HepG2 (cell line): ENCODE measurements at regions not wholly inside any gene's neighbourhood (a gene's known extent, or its start where the extent isn't known, plus 50 kb on each side); places are given as distances from the start of the nearest gene placed in this dataset.
A peak's percentile ranks its signal among the peaks of the same experiment; 100 is the strongest.

ENCODE experiments used
- ATAC-seq: fragments of 200-7000 bp; cut with Tn5 transposase; 3 replicates; pipeline ENCODE4 v1.9.1; 2020; ENCODE audit warnings: mild to moderate bottlenecking, moderate library complexity
- BruUV-seq: library from RNA; stranded (reverse); fragments of 400-500 nt; replicated peaks from 2 replicates; lab custom pipeline; 2021; lab: Mats Ljungman, UMichigan
- CTCF ChIA-PET: fragments of 300-600 bp; formaldehyde crosslinking; extraction: SDS; loops from one replicate; lab custom pipeline; 2021; ENCODE audit warnings: low total read pairs, inconsistent platforms, low intra/inter-chr PET ratio; lab: Yijun Ruan, JAX
- POLR2A ChIA-PET: fragments of 350-600 bp; sonication (Branson Sonifier 250); formaldehyde crosslinking; loops from one replicate; lab custom pipeline; 2020; ENCODE audit warnings: antibody characterized with exemption, inconsistent platforms; lab: Yijun Ruan, JAX
- DNase-seq: peaks from one replicate; pipeline ENCODE4 v3.0.0-alpha.2; 2015; ENCODE audit warnings: low spot score
- FAIRE-seq: peaks from 3 replicates; lab custom pipeline; 2011; peaks lifted over from hg19 to GRCh38; lab: Jason Lieb, UNC
- H2AFZ ChIP-seq: one replicate; pipeline ENCODE4 v1.6.1; 2011; ENCODE audit warnings: low read length, inconsistent platforms
- H3K27ac ChIP-seq: fragments of 300-600 bp; 3 replicates; pipeline ENCODE4 v1.8.0; 2011; ENCODE audit warnings: mixed run types, mild to moderate bottlenecking, mixed read lengths, low read length, inconsistent platforms; ENCODE audit not compliant: insufficient read depth; ENCODE audit errors: extremely low read length
- H3K27me3 ChIP-seq, 2 experiments: fragments of 200-600 bp in 1 of 2; 2 replicates in 1 of 2; 3 replicates in 1 of 2; pipeline versions ENCODE4 v1.6.0 to v1.8.0; 2011; ENCODE audit warnings: low read length in 2 of 2, mild to moderate bottlenecking in 2 of 2, moderate library complexity in 2 of 2, inconsistent platforms in 1 of 2; ENCODE audit not compliant: insufficient read depth in 2 of 2, control insufficient read depth in 1 of 2
- H3K36me3 ChIP-seq, 2 experiments: fragments of 200-600 bp in 1 of 2; replicated peaks in 1 of 2; 2 replicates in 1 of 2; 3 replicates in 1 of 2; pipeline versions ENCODE4 v1.5.1 to v1.8.0; 2011; ENCODE audit warnings: low read length in 2 of 2, inconsistent platforms in 1 of 2; ENCODE audit not compliant: insufficient read depth in 2 of 2, control insufficient read depth in 1 of 2
- H3K4me1 ChIP-seq: 2 replicates; pipeline ENCODE4 v1.5.1; 2012; ENCODE audit warnings: low read length, inconsistent platforms; ENCODE audit not compliant: insufficient read depth
- H3K4me2 ChIP-seq: 2 replicates; pipeline ENCODE4 v1.6.0; 2011; ENCODE audit warnings: low read depth, low read length, inconsistent platforms
- H3K4me3 ChIP-seq, 3 experiments: fragments of 200-600 bp in 1 of 3; sonication (generic), shearing (Covaris generic) in 1 of 3; replicated peaks in 1 of 3; 2 replicates each; pipeline ENCODE4 v1.5.1; 2011 to 2016; ENCODE audit warnings: low read length in 3 of 3, inconsistent platforms in 2 of 3, low read depth in 2 of 3, mild to moderate bottlenecking in 2 of 3, control low read depth in 1 of 3, mixed read lengths in 1 of 3; ENCODE audit not compliant: insufficient read depth in 1 of 3
- H3K79me2 ChIP-seq: one replicate; pipeline ENCODE4 v1.6.1; 2011; ENCODE audit warnings: low read length, inconsistent platforms; ENCODE audit not compliant: insufficient read depth
- H3K9ac ChIP-seq: 2 replicates; pipeline ENCODE4 v1.6.0; 2011; ENCODE audit warnings: mild to moderate bottlenecking, low read depth, low read length, inconsistent platforms; ENCODE audit not compliant: insufficient read depth
- H3K9me3 ChIP-seq: 2 replicates; pipeline ENCODE4 v1.5.1; 2012; ENCODE audit warnings: mild to moderate bottlenecking, low read length
- H4K20me1 ChIP-seq: 2 replicates; pipeline ENCODE4 v1.6.0; 2011; ENCODE audit warnings: inconsistent platforms, mild to moderate bottlenecking, low read length, moderate library complexity; ENCODE audit not compliant: insufficient read depth
- ETS1 ChIP-seq: sonication (generic); formaldehyde crosslinking; IDR thresholded peaks from 2 replicates; pipeline ENCODE4 v1.4.0; 2020; ENCODE audit warnings: missing genetic modification reagents
- MAFK ChIP-seq, 2 experiments: IDR thresholded peaks in 1 of 2; conservative IDR thresholded peaks in 1 of 2; 2 replicates each; pipeline ENCODE4 v1.6.1; 2011; ENCODE audit warnings: improper control_type of control experiment in 2 of 2, low read length in 2 of 2
- NFE2L2 ChIP-seq: fragments of 150-350 bp; IDR thresholded peaks from 2 replicates; pipeline ENCODE4 v1.6.1; 2014; ENCODE audit warnings: low read length
- SATB2 ChIP-seq: sonication (generic); formaldehyde crosslinking; IDR thresholded peaks from 2 replicates; pipeline ENCODE4 v1.5.0; 2020; ENCODE audit warnings: missing genetic modification reagents
- THAP7 ChIP-seq: sonication (generic); formaldehyde crosslinking; IDR thresholded peaks from 2 replicates; pipeline ENCODE4 v1.8.1; 2023; ENCODE audit warnings: mild to moderate bottlenecking, missing genetic modification reagents
- ZNF296 ChIP-seq: sonication (generic); formaldehyde crosslinking; conservative IDR thresholded peaks from 2 replicates; pipeline ENCODE4 v1.5.0; 2020; ENCODE audit warnings: mild to moderate bottlenecking, missing genetic modification reagents
- ZNF598 ChIP-seq: sonication (generic); formaldehyde crosslinking; IDR thresholded peaks from 2 replicates; pipeline ENCODE4 v1.5.1; 2020; ENCODE audit warnings: mild to moderate bottlenecking, missing genetic modification reagents, borderline replicate concordance
- whole genome bisulfite sequencing: methylation state at CpG from one replicate; pipeline ENCODE4 v1.1.6; 2017; ENCODE audit warnings: low lambda C conversion rate; 5-methylcytosine and 5-hydroxymethylcytosine counted together
- in situ Hi-C: cut with HindIII; loops from 2 replicates; pipeline ENCODE4 v1.10.0; 2017; ENCODE audit warnings: low pct_unique_long_range_greater_than_20kb; ENCODE audit not compliant: extremely low pct_ligation_motif_present
- intact Hi-C: fragments of 100-400 bp; cut with micrococcal nuclease; formaldehyde crosslinking; loops from one replicate; pipeline ENCODE4 v1.10.0; 2022; ENCODE audit not compliant: unreplicated experiment

- TF ChIP-seq ZNF598 (CRISPR knock-in tag) (no peak), SATB2 (no peak), THAP7 (CRISPR knock-in tag) (no peak), ETS1 (CRISPR knock-in tag) (no peak)
Observed at GRCh38 chr11:98365190-98365589, 655.6 kb upstream of the CNTN5 start (continued).

GRCh38 chr11:98365941-98366340 lies 654.8 kb upstream of the CNTN5 start:
- no TSS peak for BruUV-seq
- H3K9me3 ChIP-seq, result no peaks in the 10 kb centered on the region
- H3K36me3 ChIP-seq, result no peaks in the 10 kb centered on the region
- no peaks in the 10 kb centered on the region for H3K27me3 ChIP-seq
- no peak overlapping the region for H3K9ac ChIP-seq
- H3K4me1 ChIP-seq, result no peaks in the 10 kb centered on the region
- in situ Hi-C loops (no loop called here), intact Hi-C loops (no loop called here)
- TF ChIP-seq MAFK (conservative IDR thresholded peaks at IDR 0.05 in 1 of 2, IDR thresholded peaks at IDR 0.05 in 1 of 2; ENCODE audit: low read length in 2 of 2) (peak in 1 of 2 experiments; percentile 8; a peak in 1 of 4 replicates), NFE2L2 (peak; percentile 42; the same call in 1 of the 2 replicates), ZNF296 (CRISPR knock-in tag) (no peak)
- H3K4me3 ChIP-seq, result no peak overlapping the region
- no peaks in the 10 kb centered on the region for H4K20me1 ChIP-seq
- H3K79me2 ChIP-seq, result no peaks in the 10 kb centered on the region
- H3K27ac ChIP-seq, result no peak overlapping the region
- 2% methylated on average over 2 of the region's 2 CpGs for WGBS
- ATAC-seq, result no peak
- no peak for DNase-seq
- POLR2A ChIA-PET, result no interaction called here
- no peak for FAIRE-seq
- CTCF ChIA-PET, result no interaction called here
- no peak overlapping the region for H2AFZ ChIP-seq
- no peak overlapping the region for H3K4me2 ChIP-seq
